Lung (tissue), 11 donors: ENCODE measurements at regions not wholly inside any gene's neighbourhood (a gene's known extent, or its start where the extent isn't known, plus 50 kb on each side); places are given as distances from the start of the nearest gene placed in this dataset.

ENCODE experiments used
- ATAC-seq: fragments of 200-7000 bp; cut with Tn5 transposase; one replicate; pipeline ENCODE4 v1.9.1; 2020; ENCODE audit warnings: moderate number of reproducible peaks; ENCODE audit not compliant: insufficient read depth, low FRiP score
- DNase-seq, 3 donors: peaks; one replicate each; pipeline ENCODE4 v3.0.0-alpha.2; 2013 to 2017
- H3K27ac ChIP-seq, 2 donors: one replicate each; pipeline ENCODE4 v1.5.1; 2013; ENCODE audit warnings: mild to moderate bottlenecking in 2 of 2, moderate library complexity in 2 of 2, control low read depth in 1 of 2, inconsistent platforms in 1 of 2, low read depth in 1 of 2, low read length in 1 of 2
- H3K27me3 ChIP-seq, 3 donors: one replicate each; pipeline ENCODE4 v1.5.1; 2013; ENCODE audit warnings: low read length in 2 of 3; ENCODE audit not compliant: control insufficient read depth in 3 of 3, insufficient read depth in 3 of 3
- H3K36me3 ChIP-seq, 4 donors: one replicate each; pipeline ENCODE4 v1.5.1; 2013; ENCODE audit warnings: low read length in 4 of 4, mild to moderate bottlenecking in 1 of 4, moderate library complexity in 1 of 4; ENCODE audit not compliant: control insufficient read depth in 4 of 4, insufficient read depth in 4 of 4
- H3K4me1 ChIP-seq, 5 donors: one replicate each; pipeline ENCODE4 v1.5.1; 2013; ENCODE audit warnings: low read length in 5 of 5, mild to moderate bottlenecking in 2 of 5, moderate library complexity in 1 of 5; ENCODE audit not compliant: control insufficient read depth in 5 of 5, insufficient read depth in 5 of 5
- H3K4me3 ChIP-seq: one replicate; pipeline ENCODE4 v1.5.1; 2013; ENCODE audit warnings: mild to moderate bottlenecking, control low read depth, moderate library complexity
- H3K9ac ChIP-seq, 2 donors: one replicate each; pipeline ENCODE4 v1.5.1; 2013; ENCODE audit warnings: low read length in 2 of 2, control low read depth in 1 of 2; ENCODE audit not compliant: insufficient read depth in 1 of 2
- H3K9me3 ChIP-seq, 4 donors: one replicate each; pipeline ENCODE4 v1.5.1; 2013; ENCODE audit warnings: low read length in 3 of 4, mild to moderate bottlenecking in 1 of 4, moderate library complexity in 1 of 4; ENCODE audit not compliant: control insufficient read depth in 4 of 4, insufficient read depth in 3 of 4
- WGBS, 2 donors: extraction: QIAGEN DNeasy Blood & Tissue Kit; methylation state at CpG; one replicate each; pipeline ENCODE4 v1.1.7; 2013; 5-methylcytosine and 5-hydroxymethylcytosine counted together
- TF ChIP-seq, protein P1 (sequence below): IDR thresholded peaks from 2 replicates; pipeline ENCODE4 v1.5.1; 2012; ENCODE audit warnings: mild to moderate bottlenecking; ENCODE audit errors: control extremely low read depth, extremely low read depth
- donor health status: control.
- donor health status: control.
- donor health status: Bipolar disorder and iron deficiency.
- donor health status: healthy.
- donor health status: DM: yes; HTN: yes; CAD: no.

- 95 to 96% methylated on average over 2 of the region's 2 CpGs for WGBS, 2 donors
- Histone ChIP-seq H3K36me3 (no peaks in the 10 kb centered on the region), H3K27me3 (no peaks in the 10 kb centered on the region)
These were observed 217.2 kb upstream of the CFAP20DC start for GRCh38 chr3:59267021-59267420.

DNA sequence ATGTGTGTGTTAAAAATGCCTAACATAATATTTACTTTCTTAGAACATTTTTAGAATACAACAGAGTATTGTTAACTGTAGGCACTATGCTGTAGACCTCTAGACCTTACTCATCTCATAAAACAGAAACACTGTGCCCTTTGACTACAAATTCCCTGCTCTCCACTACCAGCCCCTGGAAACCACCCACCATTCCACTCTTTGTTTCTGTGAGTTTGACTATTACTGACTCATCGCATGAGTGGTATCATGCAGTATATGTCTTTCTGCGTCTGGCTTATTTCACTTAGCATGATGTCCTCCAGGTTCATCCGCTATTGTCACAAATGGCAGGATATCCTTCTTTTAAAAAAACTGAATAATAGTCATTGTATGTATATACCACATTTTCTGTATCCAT, 216.7 kb upstream of the CFAP20DC start:
- no peak for ATAC-seq
- Histone ChIP-seq H3K36me3 (no peaks in the 10 kb centered on the region), H3K9me3 (peaks cover 0 to 3% (median 0%) of the 10 kb centered on the region in 4 donors), H3K9ac (no peak overlapping the region), H3K4me3 (no peak overlapping the region), H3K27me3 (no peaks in the 10 kb centered on the region), H3K4me1 (no peaks in the 10 kb centered on the region), H3K27ac (no peak overlapping the region)
- TF ChIP-seq, protein P1, sequence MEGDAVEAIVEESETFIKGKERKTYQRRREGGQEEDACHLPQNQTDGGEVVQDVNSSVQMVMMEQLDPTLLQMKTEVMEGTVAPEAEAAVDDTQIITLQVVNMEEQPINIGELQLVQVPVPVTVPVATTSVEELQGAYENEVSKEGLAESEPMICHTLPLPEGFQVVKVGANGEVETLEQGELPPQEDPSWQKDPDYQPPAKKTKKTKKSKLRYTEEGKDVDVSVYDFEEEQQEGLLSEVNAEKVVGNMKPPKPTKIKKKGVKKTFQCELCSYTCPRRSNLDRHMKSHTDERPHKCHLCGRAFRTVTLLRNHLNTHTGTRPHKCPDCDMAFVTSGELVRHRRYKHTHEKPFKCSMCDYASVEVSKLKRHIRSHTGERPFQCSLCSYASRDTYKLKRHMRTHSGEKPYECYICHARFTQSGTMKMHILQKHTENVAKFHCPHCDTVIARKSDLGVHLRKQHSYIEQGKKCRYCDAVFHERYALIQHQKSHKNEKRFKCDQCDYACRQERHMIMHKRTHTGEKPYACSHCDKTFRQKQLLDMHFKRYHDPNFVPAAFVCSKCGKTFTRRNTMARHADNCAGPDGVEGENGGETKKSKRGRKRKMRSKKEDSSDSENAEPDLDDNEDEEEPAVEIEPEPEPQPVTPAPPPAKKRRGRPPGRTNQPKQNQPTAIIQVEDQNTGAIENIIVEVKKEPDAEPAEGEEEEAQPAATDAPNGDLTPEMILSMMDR, result no peak
- DNase-seq, result no peak
- 91 to 93% methylated on average over 3 of the region's 3 CpGs for WGBS, 2 donors

More at GRCh38 chr3:59267021-59267420, 217.2 kb upstream of the CFAP20DC start:
- no peak overlapping the region for H3K9ac ChIP-seq
- H3K27ac ChIP-seq, result no peak overlapping the region
- H3K9me3 ChIP-seq, result peaks cover 0 to 3% (median 0%) of the 10 kb centered on the region in 4 donors
- no peak for DNase-seq
- H3K4me3 ChIP-seq, result no peak overlapping the region
- no peak for ATAC-seq
- TF ChIP-seq, protein P1, result no peak
- H3K4me1 ChIP-seq, result no peaks in the 10 kb centered on the region

- TF ChIP-seq, protein P1, result no peak
- WGBS, 2 donors, result 69 to 87% methylated on average over 3 of the region's 3 CpGs
- Histone ChIP-seq H3K9ac (no peak overlapping the region), H3K27me3 (no peaks in the 10 kb centered on the region), H3K4me1 (no peaks in the 10 kb centered on the region), H3K4me3 (no peak overlapping the region), H3K9me3 (peaks cover 0 to 3% (median 0%) of the 10 kb centered on the region in 4 donors), H3K36me3 (no peaks in the 10 kb centered on the region), H3K27ac (no peak overlapping the region)
- ATAC-seq, result no peak
- DNase-seq, result peak in 1 of 3 donors; percentile 31
These were observed 215.7 kb upstream of the CFAP20DC start for GRCh38 chr3:59265566-59265965.

- 96 to 97% methylated on average over 2 of the region's 2 CpGs for WGBS, 2 donors
- H3K27me3 ChIP-seq, result no peaks in the 10 kb centered on the region
- H3K27ac ChIP-seq, result no peak overlapping the region
- peaks cover 0 to 3% (median 0%) of the 10 kb centered on the region in 4 donors for H3K9me3 ChIP-seq
- no peak overlapping the region for H3K4me3 ChIP-seq
- no peak overlapping the region for H3K9ac ChIP-seq
- no peak for DNase-seq
- no peaks in the 10 kb centered on the region for H3K36me3 ChIP-seq
- ATAC-seq, result no peak
- H3K4me1 ChIP-seq, result no peaks in the 10 kb centered on the region
- TF ChIP-seq, protein P1, result no peak
These were observed 214.5 kb upstream of the CFAP20DC start for GRCh38 chr3:59264366-59264765.
